MM.1S (cell line): ENCODE measurements at regions not wholly inside any gene's neighbourhood (a gene's known extent, or its start where the extent isn't known, plus 50 kb on each side); places are given as distances from the start of the nearest gene placed in this dataset.

Source experiments
- CTCF ChIP-seq: fragments of 300-600 bp; sonication (generic); IDR thresholded peaks from 2 replicates; pipeline ENCODE4 v1.5.1; 2016; ENCODE audit warnings: antibody characterized with exemption, low read length, mixed read lengths
- EZH2 ChIP-seq: fragments of 300-600 bp; sonication (generic); optimal IDR thresholded peaks from 2 replicates; pipeline ENCODE3; 2017; ENCODE audit warnings: low read depth, mild to moderate bottlenecking, antibody characterized with exemption, low read length, mixed read lengths
- EZH2phosphoT487 ChIP-seq: fragments of 300-600 bp; sonication (generic); IDR thresholded peaks from 2 replicates; pipeline ENCODE4 v1.6.1; 2018; ENCODE audit warnings: antibody characterized with exemption, low read length

DNA sequence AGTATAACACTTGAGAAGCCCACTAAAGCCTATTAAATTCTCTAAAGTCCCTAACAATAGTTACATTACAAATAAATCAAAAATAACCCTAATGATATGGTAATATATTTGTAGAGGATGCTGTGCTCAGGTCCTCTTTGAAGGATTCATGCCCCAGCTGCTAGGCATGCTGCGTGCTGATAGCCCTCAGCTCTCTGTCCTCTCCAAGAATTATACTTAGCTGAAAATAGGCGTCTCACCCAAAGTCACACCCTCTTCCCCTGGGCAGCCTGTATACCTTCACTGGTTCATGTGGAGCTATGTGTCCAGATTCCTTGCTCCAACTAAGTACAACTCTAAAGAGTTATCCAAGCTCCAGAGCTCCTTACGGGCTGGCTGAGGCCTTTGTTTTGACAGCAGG lies 312.5 kb upstream of the ZNF385D start:
- no peak for TF ChIP-seq CTCF
- TF ChIP-seq EZH2, result no peak
- TF ChIP-seq EZH2phosphoT487, result no peak
